GM18505 (cell line): ENCODE measurements at regions not wholly inside any gene's neighbourhood (a gene's known extent, or its start where the extent isn't known, plus 50 kb on each side); places are given as distances from the start of the nearest gene placed in this dataset.
"Not testable (repeated sequence)": the region's sequence is repeated elsewhere in the genome, so short reads cannot be mapped to it uniquely, and the experiment has no call there.

Experiments
- ATAC-seq: cut with Tn5 transposase; IDR thresholded peaks from one replicate; pipeline ENCODE4 v1.9.1; 2021; ENCODE audit not compliant: unreplicated experiment
- POLR2A ChIP-seq: IDR thresholded peaks from 4 replicates; pipeline ENCODE4 v1.6.1; 2011; ENCODE audit warnings: borderline replicate concordance; ENCODE audit not compliant: insufficient read depth, insufficient read length; ENCODE audit errors: extremely low read depth

DNA sequence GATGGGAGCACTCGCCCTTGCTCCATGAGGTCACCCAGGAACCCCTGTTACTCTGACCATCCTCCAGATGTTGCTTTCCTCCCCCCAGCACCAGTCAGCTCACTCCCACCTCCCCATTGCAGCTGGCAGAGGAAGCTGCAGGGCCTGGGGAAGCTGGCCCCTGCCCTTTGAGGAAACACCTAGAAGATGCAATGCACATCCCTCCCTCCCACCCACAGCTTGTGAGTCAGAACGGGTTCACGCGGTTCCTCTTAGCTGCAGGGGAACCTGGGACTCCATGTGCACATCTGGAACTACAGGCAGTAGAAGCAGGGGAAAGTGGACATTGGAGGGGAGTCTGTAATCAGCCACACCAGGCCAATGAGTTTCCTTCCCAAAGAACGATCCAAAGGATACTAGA, 96.9 kb downstream of the KATNIP start:
- no peak for ATAC-seq
- no peak for TF ChIP-seq POLR2A

DNA sequence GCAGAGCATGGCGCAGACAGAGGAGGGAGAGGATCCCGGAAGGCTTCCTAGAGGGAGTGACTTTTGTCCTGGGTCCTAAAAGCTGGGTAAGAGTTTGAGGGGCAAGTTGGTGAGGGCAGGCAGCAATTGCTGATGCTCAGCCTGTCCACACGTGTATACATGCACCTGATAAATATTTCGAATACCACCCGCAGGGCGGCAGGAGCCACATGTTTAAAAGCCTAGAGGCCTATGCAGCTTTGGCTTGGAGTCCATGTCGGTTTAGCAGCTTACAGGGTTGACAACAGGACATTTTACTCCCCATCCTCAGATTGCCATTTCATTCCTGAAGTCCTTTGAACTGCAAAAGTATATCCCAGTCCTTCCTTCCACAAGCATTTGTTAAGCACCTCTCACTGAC, 99.1 kb downstream of the KATNIP start:
- no peak for ATAC-seq
- no peak for TF ChIP-seq POLR2A

DNA sequence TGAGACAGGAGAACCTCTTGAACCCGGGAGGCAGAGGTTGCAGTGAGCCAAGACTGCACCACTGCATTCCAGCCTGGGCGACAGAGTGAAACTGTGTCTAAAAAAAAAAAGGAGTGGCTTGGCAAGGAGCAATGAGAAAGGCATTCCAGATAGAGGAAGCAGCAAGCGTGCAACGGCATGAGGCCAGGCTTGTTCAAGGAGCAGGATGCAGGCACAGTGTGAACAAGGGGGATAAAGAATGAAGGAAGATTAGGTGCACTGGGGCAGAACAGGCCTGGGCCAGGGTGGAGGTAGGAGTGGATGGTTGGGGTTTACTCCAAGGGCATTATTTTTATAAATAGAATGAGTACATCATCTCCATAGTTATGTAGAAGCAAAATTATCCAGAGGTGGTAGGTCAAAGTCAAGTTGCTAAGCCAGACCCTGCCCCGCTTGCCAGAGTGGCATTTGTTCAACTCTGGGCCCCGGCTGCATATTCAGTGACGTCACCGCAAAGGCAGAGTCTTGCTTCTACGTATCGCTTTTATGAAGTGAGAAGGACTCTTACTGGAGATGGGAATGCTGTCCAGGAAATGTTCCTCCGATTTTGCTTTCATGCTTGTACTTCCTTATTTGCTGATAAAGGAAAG, 100.2 kb downstream of the KATNIP start:
- TF ChIP-seq POLR2A, result no peak
- no peak for ATAC-seq

DNA sequence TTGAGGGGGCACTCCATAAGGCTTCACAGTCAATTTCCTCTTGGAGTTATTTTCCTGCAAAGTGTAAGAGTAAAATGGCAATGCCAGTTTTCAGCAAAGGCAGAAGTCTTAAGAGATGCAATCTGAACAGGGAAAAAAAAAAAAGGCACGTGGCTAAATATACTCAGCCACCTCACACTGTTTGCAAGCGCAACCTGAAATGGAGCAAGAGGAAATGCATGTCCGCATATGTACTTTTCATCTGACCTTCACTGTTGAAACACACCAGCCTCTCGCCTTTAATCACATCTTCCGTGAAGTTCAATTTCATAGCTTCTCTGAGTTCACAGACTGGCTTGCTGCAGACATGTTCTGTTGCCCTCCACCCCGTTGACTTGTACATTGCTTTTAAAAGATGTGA, 101.4 kb downstream of the KATNIP start:
- no peak for ATAC-seq
- no peak for TF ChIP-seq POLR2A

DNA sequence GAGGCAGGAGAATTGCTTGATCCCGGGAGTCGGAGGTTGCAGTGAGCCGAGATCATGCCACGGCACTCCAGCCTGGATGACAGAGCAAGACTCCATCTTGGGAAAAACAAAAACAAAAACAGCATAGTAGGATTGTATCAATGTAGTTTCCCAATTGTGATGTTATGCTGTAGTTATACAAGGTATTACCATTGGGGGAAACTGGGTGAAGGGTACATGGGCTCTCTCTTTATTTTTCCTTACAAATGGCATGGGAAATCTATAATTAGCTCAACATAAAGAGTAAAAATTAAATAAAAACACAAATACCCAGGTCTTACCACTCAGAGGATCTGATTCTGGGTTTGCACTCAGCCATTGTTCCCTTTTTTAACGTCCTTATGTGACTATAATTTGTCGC, 107.9 kb downstream of the KATNIP start:
- no peak for TF ChIP-seq POLR2A
- ATAC-seq, result no peak

DNA sequence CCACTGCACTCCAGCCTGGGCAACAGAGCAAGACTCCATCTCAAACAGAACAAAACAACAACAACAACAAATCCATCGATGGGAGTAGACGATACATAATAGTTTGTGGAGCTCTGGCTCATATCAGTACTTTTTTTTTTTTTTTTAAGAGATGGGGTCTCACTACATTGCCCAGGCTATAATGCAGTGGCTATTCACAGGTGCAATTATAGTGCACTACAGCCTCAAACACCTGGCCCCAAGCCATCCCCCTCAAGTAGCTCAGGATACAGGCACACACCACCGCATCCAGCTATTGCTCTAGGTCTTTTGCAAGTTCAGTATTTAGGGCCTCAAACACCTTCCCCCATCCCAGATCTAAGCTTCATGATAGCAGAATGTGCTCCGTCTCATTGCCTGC, 110.6 kb downstream of the KATNIP start:
- no peak for TF ChIP-seq POLR2A
- no peak for ATAC-seq

DNA sequence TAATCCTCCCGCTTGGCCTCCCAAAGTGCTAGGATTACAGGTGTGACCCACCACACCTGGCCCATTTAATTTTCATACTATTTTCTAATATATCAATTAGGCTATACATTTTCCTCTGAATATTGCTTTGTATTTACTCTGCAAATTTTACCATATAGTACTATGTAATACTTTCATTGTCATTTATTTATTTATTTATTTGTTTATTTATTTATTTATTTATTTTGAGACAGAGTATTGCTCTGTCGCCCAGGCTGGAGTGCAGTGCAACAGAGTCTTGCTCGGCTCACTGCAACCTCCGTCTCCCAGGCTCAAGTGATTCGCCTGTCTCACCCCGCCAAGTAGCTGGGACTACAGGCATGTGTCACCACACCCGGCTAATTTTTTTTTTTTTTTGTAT, 113.3 kb downstream of the KATNIP start:
- not testable (repeated sequence) for ATAC-seq

DNA sequence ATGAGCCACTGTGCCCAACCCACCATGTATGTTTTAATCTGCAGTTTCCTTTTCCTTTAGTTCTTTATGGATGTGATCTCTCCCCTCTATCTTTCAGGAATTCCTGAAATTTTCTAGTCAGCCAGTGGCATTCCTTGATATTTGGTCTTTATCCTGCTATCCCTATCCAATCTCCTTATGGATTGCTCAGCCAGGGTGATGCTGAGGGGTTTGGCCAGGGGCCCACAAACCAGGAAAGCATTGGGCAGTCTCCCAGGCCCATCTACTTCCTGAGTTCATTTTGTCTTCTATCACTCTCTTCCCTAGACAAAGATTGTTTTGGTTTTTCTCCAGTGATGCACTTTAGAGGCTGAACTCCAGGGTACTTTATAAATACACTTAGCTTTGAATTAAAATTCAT, 115.9 kb downstream of the KATNIP start:
- no peak for TF ChIP-seq POLR2A
- ATAC-seq, result no peak

DNA sequence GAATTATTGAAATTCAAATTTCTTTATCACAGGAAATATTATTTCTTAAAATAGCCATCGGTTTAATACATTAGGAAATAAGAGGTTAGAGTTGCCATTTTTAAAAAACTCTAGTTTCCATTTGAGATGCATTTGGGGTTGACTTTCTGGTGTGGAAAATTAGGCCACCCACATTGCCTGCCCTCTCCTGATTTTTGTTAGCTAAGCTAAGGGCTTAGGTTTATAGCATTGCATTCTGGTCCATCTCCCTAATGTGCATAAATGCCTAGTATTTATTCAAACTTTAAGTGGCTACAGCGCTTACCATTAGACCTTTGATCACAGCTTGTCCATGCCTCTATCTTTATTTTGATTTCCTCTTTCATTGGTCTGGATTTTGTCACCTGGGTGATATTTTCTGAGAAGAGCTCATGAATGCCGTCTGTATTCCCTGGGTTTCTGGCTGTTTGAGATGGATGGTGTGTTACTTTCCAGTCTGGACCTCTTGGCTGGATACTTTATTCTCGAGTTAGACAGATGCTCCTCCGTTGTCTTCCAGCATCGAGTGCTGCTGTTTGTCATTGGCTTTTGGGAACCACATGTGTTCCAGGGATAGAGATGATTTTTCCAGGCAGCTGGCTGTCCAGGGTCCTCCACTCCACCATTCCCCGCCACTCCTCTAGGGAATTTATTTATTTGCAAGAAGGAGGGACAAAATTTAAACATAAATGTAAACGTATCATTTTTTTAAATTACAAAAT, 120.3 kb downstream of the KATNIP start:
- TF ChIP-seq POLR2A, result no peak

DNA sequence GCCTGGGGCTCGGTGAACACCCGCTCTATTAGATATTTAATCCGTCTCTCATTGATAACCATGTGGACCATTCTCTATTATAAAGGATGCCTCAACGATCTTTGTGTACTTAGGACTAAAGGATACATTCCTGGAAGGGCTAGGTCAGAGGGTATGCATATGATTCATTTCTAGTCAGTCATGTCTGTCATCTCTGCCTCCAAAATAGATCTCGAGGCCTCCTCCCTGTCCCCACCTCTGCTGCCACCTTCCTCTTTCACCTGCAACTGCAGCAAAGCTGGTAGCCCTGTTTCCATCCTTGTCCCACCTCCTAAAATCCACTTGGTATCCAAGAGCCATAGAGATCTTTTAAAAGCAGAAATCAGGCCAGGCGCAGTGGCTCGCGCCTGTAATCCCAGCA, 121.5 kb downstream of the KATNIP start:
- no peak for TF ChIP-seq POLR2A
- ATAC-seq, result no peak

More for the DNA sequence above, 120.3 kb downstream of the KATNIP start:
- no peak for ATAC-seq

DNA sequence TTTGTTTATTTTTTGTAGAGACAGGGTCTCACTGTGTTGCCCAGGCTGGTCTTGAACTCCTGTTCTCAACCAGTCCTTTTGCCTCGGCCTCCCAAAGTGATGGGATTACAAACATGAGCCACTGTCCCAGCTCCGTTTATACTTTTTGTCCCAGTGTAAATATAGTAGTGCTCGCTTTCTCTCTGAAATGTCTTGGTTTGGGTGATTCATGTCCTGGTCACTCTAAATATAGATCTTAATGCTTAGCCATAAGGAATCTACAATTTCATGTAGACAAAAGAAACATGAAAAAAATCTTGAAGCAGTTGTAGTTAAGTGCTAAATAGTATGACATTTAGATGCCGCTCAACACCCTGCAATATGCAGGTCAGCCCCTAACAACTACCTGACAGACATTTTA, 126.9 kb downstream of the KATNIP start:
- ATAC-seq, result no peak
- TF ChIP-seq POLR2A, result no peak

DNA sequence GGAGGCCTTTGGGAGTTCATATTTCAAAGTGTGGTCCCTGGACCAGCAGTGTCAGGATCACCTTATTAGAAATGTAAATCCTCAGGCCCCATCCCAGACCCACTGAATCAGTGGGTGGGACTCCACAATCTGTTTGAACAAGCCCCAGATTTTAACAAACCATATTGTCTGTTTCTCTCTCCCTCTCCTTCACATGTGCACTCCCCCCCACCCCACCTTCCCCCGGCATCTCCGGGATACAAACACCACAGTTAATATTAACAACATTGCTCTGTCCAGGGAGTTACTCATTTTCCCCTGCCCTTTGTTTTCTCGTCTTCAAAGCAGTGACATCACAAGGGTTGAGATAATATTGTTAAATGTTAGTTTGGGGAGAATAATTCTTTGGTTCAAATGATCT, 127.3 kb downstream of the KATNIP start:
- TF ChIP-seq POLR2A, result no peak
- no peak for ATAC-seq

DNA sequence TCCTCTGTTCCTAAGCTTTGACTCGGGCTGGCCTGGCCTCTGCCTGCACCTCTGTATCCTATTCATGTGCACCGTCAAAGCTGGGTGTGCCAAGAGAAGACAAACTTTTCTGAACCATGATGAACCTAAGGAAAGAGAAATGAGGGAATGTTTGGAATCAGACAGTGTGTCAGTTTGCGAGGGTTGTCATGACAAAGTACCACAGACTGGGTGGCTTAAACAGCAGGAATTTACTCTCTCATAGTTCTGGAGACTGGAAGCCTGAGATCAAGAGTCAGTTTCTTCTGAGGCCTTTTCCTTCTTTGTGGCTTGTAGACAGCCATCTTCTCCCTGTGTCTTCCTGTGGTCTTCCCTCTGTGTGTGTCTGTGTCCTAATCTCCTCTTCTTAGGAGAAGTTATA, 129.0 kb downstream of the KATNIP start:
- no peak for ATAC-seq
- TF ChIP-seq POLR2A, result no peak

DNA sequence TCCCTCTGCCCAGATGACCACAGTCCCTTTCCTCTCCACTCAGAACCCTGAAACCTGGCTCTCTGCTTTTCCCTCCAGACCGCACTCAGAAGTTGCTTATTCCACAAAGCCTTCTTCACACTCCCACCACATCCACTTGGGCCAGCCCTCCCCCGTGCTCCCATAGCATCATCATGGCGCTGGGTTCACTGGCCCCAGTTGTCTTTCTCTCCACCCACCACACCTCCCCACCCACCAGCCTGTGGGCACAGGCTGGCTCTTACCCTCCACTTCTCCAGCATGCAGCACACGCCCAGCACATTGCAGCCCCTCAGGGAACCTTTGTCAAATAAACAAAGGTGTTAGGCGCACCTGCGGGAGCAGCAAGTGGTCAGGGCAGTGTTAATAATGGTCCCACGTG, 130.0 kb downstream of the KATNIP start:
- TF ChIP-seq POLR2A, result no peak
- ATAC-seq, result no peak
